ENCODE measurements at regions not wholly inside any gene's neighbourhood (a gene's known extent, or its start where the extent isn't known, plus 50 kb on each side); places are given as distances from the start of the nearest gene placed in this dataset.
A peak's percentile ranks its signal among the peaks of the same experiment; 100 is the strongest.
"Not testable (repeated sequence)": the region's sequence is repeated elsewhere in the genome, so short reads cannot be mapped to it uniquely, and the experiment has no call there.

GRCh38 chr10:22875581-22875980 lies 52.3 kb upstream of the ARMC3 start:
- no peak for DNase-seq

GRCh38 chr10:22874189-22874854 lies 53.5 kb upstream of the ARMC3 start:
- no peak for DNase-seq

- no peak for DNase-seq
These were observed 71.3 kb upstream of the ARMC3 start for GRCh38 chr10:22856444-22857074.

- DNase-seq: no peak
These were observed 72.9 kb upstream of the ARMC3 start for GRCh38 chr10:22854935-22855421.

GRCh38 chr10:22853906-22854447 lies 73.9 kb upstream of the ARMC3 start:
- DNase-seq: no peak

GRCh38 chr10:22852712-22853353 lies 75.0 kb upstream of the ARMC3 start:
- no peak for DNase-seq

GRCh38 chr10:22851865-22852239 lies 76.0 kb upstream of the ARMC3 start:
- DNase-seq: no peak

- no peak for DNase-seq
These were observed 77.3 kb upstream of the ARMC3 start for GRCh38 chr10:22850541-22850940.

GRCh38 chr10:22849077-22849805 lies 78.6 kb upstream of the ARMC3 start:
- DNase-seq: peak; percentile 20

- no peak for DNase-seq
These were observed 79.3 kb upstream of the ARMC3 start for GRCh38 chr10:22848509-22848908.

- no peak for DNase-seq
These were observed 81.6 kb upstream of the ARMC3 start for GRCh38 chr10:22846294-22846693.

GRCh38 chr10:22839639-22840038 lies 88.2 kb upstream of the ARMC3 start:
- no peak for DNase-seq

- DNase-seq: no peak
These were observed 90.1 kb upstream of the ARMC3 start for GRCh38 chr10:22837771-22838170.

GRCh38 chr10:22837351-22837750 lies 90.5 kb upstream of the ARMC3 start:
- no peak for DNase-seq

- no peak for DNase-seq
These were observed 93.4 kb upstream of the ARMC3 start for GRCh38 chr10:22834471-22834870.

GRCh38 chr10:22833781-22834180 lies 94.1 kb upstream of the ARMC3 start:
- DNase-seq: no peak

GRCh38 chr10:22833353-22833752 lies 94.5 kb upstream of the ARMC3 start:
- no peak for DNase-seq

GRCh38 chr10:22832851-22833250 lies 95.0 kb upstream of the ARMC3 start:
- DNase-seq: no peak

GRCh38 chr10:22832066-22832602 lies 95.7 kb upstream of the ARMC3 start:
- no peak for DNase-seq

GRCh38 chr10:22831586-22831985 lies 96.3 kb upstream of the ARMC3 start:
- no peak for DNase-seq

GRCh38 chr10:22828712-22829111 lies 99.1 kb upstream of the ARMC3 start:
- not testable (repeated sequence) for DNase-seq

- DNase-seq: no peak
These were observed 102.0 kb upstream of the ARMC3 start for GRCh38 chr10:22825841-22826240.

- no peak for DNase-seq
These were observed 102.9 kb upstream of the ARMC3 start for GRCh38 chr10:22824984-22825383.
